ENCODE measurements at regions not wholly inside any gene's neighbourhood (a gene's known extent, or its start where the extent isn't known, plus 50 kb on each side); places are given as distances from the start of the nearest gene placed in this dataset.

DNA sequence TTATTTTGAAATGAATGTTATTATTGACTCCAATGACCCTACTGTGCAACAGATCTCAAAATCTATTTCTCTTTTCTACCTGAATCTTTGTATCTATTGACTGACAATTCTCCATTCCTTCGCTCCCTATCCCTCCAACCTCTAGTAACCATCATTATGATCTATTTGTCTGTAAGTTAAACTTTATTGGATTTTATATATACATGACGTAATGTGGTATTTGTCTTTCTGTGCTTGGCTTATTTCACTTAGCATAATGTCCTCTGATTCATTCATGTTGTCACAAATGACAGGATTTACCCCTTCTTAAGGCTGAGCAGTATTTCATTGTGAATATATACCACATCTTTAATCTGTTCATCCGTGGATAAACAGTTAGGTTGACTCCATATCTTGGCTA lies 200.4 kb upstream of the SORCS1 start:
- TF ChIP-seq, protein P1, sequence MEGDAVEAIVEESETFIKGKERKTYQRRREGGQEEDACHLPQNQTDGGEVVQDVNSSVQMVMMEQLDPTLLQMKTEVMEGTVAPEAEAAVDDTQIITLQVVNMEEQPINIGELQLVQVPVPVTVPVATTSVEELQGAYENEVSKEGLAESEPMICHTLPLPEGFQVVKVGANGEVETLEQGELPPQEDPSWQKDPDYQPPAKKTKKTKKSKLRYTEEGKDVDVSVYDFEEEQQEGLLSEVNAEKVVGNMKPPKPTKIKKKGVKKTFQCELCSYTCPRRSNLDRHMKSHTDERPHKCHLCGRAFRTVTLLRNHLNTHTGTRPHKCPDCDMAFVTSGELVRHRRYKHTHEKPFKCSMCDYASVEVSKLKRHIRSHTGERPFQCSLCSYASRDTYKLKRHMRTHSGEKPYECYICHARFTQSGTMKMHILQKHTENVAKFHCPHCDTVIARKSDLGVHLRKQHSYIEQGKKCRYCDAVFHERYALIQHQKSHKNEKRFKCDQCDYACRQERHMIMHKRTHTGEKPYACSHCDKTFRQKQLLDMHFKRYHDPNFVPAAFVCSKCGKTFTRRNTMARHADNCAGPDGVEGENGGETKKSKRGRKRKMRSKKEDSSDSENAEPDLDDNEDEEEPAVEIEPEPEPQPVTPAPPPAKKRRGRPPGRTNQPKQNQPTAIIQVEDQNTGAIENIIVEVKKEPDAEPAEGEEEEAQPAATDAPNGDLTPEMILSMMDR (IDR thresholded peaks at IDR 0.05), result no peak
- no peak for TF ChIP-seq POLR2A (IDR thresholded peaks at IDR 0.05)

Measured in ovary (tissue), 3 donors.